ENCODE measurements at regions not wholly inside any gene's neighbourhood (a gene's known extent, or its start where the extent isn't known, plus 50 kb on each side); places are given as distances from the start of the nearest gene placed in this dataset.
"Not testable (repeated sequence)": the region's sequence is repeated elsewhere in the genome, so short reads cannot be mapped to it uniquely, and the experiment has no call there.

DNA sequence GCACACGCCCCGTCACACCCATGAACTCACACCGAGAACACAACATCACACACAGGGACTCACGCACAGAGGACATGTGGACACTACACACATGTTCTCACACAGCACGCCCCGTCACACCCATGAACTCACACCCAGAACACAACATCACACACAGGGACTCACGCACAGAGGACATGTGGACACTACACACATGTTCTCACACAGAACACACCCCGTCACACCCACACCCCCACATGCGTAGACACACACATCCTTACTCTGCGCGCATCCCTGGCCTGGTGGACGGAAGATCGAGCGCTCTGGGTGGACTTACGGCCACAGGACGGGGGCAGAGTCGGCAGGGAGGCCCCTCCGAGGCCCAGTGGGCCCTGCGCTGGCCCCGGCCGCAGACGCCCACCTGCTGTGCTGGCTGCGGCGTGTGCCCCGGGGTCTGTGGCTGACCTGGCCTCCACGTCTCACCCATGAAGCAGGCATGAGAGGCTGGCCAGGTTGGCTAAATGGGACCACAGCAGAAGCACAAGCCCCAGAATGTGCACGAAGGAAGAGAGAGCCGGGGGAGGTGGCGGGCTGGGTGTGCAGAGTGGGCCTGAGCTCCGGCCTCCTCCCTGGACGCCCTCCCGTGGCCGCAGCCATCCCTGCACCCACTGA is 125.5 kb downstream of the METRNL start:
- TF ChIP-seq, protein P1, sequence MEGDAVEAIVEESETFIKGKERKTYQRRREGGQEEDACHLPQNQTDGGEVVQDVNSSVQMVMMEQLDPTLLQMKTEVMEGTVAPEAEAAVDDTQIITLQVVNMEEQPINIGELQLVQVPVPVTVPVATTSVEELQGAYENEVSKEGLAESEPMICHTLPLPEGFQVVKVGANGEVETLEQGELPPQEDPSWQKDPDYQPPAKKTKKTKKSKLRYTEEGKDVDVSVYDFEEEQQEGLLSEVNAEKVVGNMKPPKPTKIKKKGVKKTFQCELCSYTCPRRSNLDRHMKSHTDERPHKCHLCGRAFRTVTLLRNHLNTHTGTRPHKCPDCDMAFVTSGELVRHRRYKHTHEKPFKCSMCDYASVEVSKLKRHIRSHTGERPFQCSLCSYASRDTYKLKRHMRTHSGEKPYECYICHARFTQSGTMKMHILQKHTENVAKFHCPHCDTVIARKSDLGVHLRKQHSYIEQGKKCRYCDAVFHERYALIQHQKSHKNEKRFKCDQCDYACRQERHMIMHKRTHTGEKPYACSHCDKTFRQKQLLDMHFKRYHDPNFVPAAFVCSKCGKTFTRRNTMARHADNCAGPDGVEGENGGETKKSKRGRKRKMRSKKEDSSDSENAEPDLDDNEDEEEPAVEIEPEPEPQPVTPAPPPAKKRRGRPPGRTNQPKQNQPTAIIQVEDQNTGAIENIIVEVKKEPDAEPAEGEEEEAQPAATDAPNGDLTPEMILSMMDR (conservative IDR thresholded peaks at IDR 0.05; ENCODE audit: low read length): not testable (repeated sequence)
- TF ChIP-seq EZH2phosphoT487 (IDR thresholded peaks at IDR 0.05; ENCODE audit: borderline replicate concordance, low read depth, low read length): not testable (repeated sequence)

Data from OCI-LY7 (cell line).